ENCODE measurements at regions not wholly inside any gene's neighbourhood (a gene's known extent, or its start where the extent isn't known, plus 50 kb on each side); places are given as distances from the start of the nearest gene placed in this dataset.

GRCh38 chr11:80365076-80365725 lies 924.4 kb upstream of the TENM4 start:
- DNase-seq = no peak

GRCh38 chr11:80362563-80363340 lies 921.9 kb upstream of the TENM4 start:
- no peak for DNase-seq

- no peak for DNase-seq
Observed at GRCh38 chr11:80355251-80355650, 914.4 kb upstream of the TENM4 start.

- no peak for DNase-seq
Observed at GRCh38 chr11:80350541-80350940, 909.7 kb upstream of the TENM4 start.

- no peak for DNase-seq
Observed at GRCh38 chr11:80349997-80350396, 909.2 kb upstream of the TENM4 start.

GRCh38 chr11:80346353-80347059 lies 905.7 kb upstream of the TENM4 start:
- no peak for DNase-seq

GRCh38 chr11:80343436-80343835 lies 902.6 kb upstream of the TENM4 start:
- no peak for DNase-seq

GRCh38 chr11:80338231-80338630 lies 897.4 kb upstream of the TENM4 start:
- no peak for DNase-seq

- DNase-seq = no peak
Observed at GRCh38 chr11:80331694-80332093, 890.9 kb upstream of the TENM4 start.

GRCh38 chr11:80330264-80330663 lies 889.4 kb upstream of the TENM4 start:
- DNase-seq = no peak

GRCh38 chr11:80328774-80329173 lies 887.9 kb upstream of the TENM4 start:
- DNase-seq = no peak

GRCh38 chr11:80327956-80328614 lies 887.3 kb upstream of the TENM4 start:
- DNase-seq = no peak

GRCh38 chr11:80321786-80322185 lies 881.0 kb upstream of the TENM4 start:
- no peak for DNase-seq

- DNase-seq = no peak
Observed at GRCh38 chr11:80320765-80321164, 879.9 kb upstream of the TENM4 start.

- no peak for DNase-seq
Observed at GRCh38 chr11:80320226-80320625, 879.4 kb upstream of the TENM4 start.

- DNase-seq = no peak
Observed at GRCh38 chr11:80317612-80318011, 876.8 kb upstream of the TENM4 start.

- DNase-seq = no peak
Observed at GRCh38 chr11:80315200-80315599, 874.4 kb upstream of the TENM4 start.

GRCh38 chr11:80309301-80309700 lies 868.5 kb upstream of the TENM4 start:
- DNase-seq = no peak

- no peak for DNase-seq
Observed at GRCh38 chr11:80307676-80308075, 866.8 kb upstream of the TENM4 start.

- DNase-seq = no peak
Observed at GRCh38 chr11:80297858-80298632, 857.2 kb upstream of the TENM4 start.

GRCh38 chr11:80293293-80293692 lies 852.5 kb upstream of the TENM4 start:
- DNase-seq = no peak

- no peak for DNase-seq
Observed at GRCh38 chr11:80284946-80285785, 844.3 kb upstream of the TENM4 start.

All from NCI-H2081 (cell line).